ENCODE measurements at regions not wholly inside any gene's neighbourhood (a gene's known extent, or its start where the extent isn't known, plus 50 kb on each side); places are given as distances from the start of the nearest gene placed in this dataset.

- H3K79me2 ChIP-seq (ENCODE audit: control insufficient read depth, low read length), result no peaks in the 10 kb centered on the region
- H3K27me3 ChIP-seq (ENCODE audit: control insufficient read depth, low read length), result no peaks in the 10 kb centered on the region
- H3K27ac ChIP-seq (ENCODE audit: low read depth, low read length), result no peak overlapping the region
- H3F3A ChIP-seq (ENCODE audit: control insufficient read depth, insufficient read depth), result no peaks in the 10 kb centered on the region
- H3K4me3 ChIP-seq (ENCODE audit: low read length), result no peak overlapping the region
- H3K9me3 ChIP-seq (ENCODE audit: control insufficient read depth, insufficient read depth, low read length), result no peaks in the 10 kb centered on the region
- no peaks in the 10 kb centered on the region for H3K36me3 ChIP-seq (ENCODE audit: control insufficient read depth, low read length)
- H4K20me1 ChIP-seq (ENCODE audit: control insufficient read depth, insufficient read depth, low read depth, low read length), result no peaks in the 10 kb centered on the region
- no peak overlapping the region for H3K4me2 ChIP-seq (ENCODE audit: low read length)
- TF ChIP-seq CTCF (IDR thresholded peaks at IDR 0.05; ENCODE audit: low read depth, low read length, poor library complexity, severe bottlenecking), result no peak
- no peak for TF ChIP-seq EZH2phosphoT487 (IDR thresholded peaks at IDR 0.05; ENCODE audit: borderline replicate concordance, low read length)
- no peaks in the 10 kb centered on the region for H3K4me1 ChIP-seq (ENCODE audit: control insufficient read depth, low read length)
- no peaks in the 10 kb centered on the region for H3K9me2 ChIP-seq (replicated peaks; ENCODE audit: control insufficient read depth, low read length)
Observed at GRCh38 chr4:123675567-123675966, 279.0 kb downstream of the SPRY1 start.

GRCh38 chr4:123676071-123676889 is 279.7 kb downstream of the SPRY1 start:
- H3K9me2 ChIP-seq (replicated peaks; ENCODE audit: control insufficient read depth, low read length), result no peaks in the 10 kb centered on the region

GRCh38 chr4:123676890-123677229 is 280.3 kb downstream of the SPRY1 start:
- Histone ChIP-seq H3F3A (ENCODE audit: control insufficient read depth, insufficient read depth) (no peaks in the 10 kb centered on the region), H3K4me2 (ENCODE audit: low read length) (no peak overlapping the region), H3K79me2 (ENCODE audit: control insufficient read depth, low read length) (no peaks in the 10 kb centered on the region), H3K36me3 (ENCODE audit: control insufficient read depth, low read length) (no peaks in the 10 kb centered on the region), H3K4me1 (ENCODE audit: control insufficient read depth, low read length) (no peaks in the 10 kb centered on the region), H3K27ac (ENCODE audit: low read depth, low read length) (no peak overlapping the region), H4K20me1 (ENCODE audit: control insufficient read depth, insufficient read depth, low read depth, low read length) (no peaks in the 10 kb centered on the region), H3K4me3 (ENCODE audit: low read length) (no peak overlapping the region), H3K9me2 (replicated peaks; ENCODE audit: control insufficient read depth, low read length) (no peaks in the 10 kb centered on the region), H3K9me3 (ENCODE audit: control insufficient read depth, insufficient read depth, low read length) (no peaks in the 10 kb centered on the region), H3K27me3 (ENCODE audit: control insufficient read depth, low read length) (no peaks in the 10 kb centered on the region)
- TF ChIP-seq EZH2phosphoT487 (IDR thresholded peaks at IDR 0.05; ENCODE audit: borderline replicate concordance, low read length), result no peak
- TF ChIP-seq CTCF (IDR thresholded peaks at IDR 0.05; ENCODE audit: low read depth, low read length, poor library complexity, severe bottlenecking), result no peak

More at GRCh38 chr4:123676071-123676889, 279.7 kb downstream of the SPRY1 start:
- Histone ChIP-seq H3K27ac (ENCODE audit: low read depth, low read length) (no peak overlapping the region), H3K36me3 (ENCODE audit: control insufficient read depth, low read length) (no peaks in the 10 kb centered on the region), H4K20me1 (ENCODE audit: control insufficient read depth, insufficient read depth, low read depth, low read length) (no peaks in the 10 kb centered on the region), H3K79me2 (ENCODE audit: control insufficient read depth, low read length) (no peaks in the 10 kb centered on the region), H3K4me1 (ENCODE audit: control insufficient read depth, low read length) (no peaks in the 10 kb centered on the region), H3K9me3 (ENCODE audit: control insufficient read depth, insufficient read depth, low read length) (no peaks in the 10 kb centered on the region), H3K4me3 (ENCODE audit: low read length) (no peak overlapping the region), H3K27me3 (ENCODE audit: control insufficient read depth, low read length) (no peaks in the 10 kb centered on the region), H3K4me2 (ENCODE audit: low read length) (no peak overlapping the region), H3F3A (ENCODE audit: control insufficient read depth, insufficient read depth) (no peaks in the 10 kb centered on the region)
- TF ChIP-seq EZH2phosphoT487 (IDR thresholded peaks at IDR 0.05; ENCODE audit: borderline replicate concordance, low read length) (no peak), CTCF (IDR thresholded peaks at IDR 0.05; ENCODE audit: low read depth, low read length, poor library complexity, severe bottlenecking) (no peak)

Measured in DOHH2 (cell line).